SU-DHL-6 (cell line): ENCODE measurements at regions not wholly inside any gene's neighbourhood (a gene's known extent, or its start where the extent isn't known, plus 50 kb on each side); places are given as distances from the start of the nearest gene placed in this dataset.

ENCODE experiments used
- H2AFZ ChIP-seq: fragments of 200-600 bp; sonication (generic); 2 replicates; pipeline ENCODE4 v1.6.1; 2014; ENCODE audit warnings: low read depth, mild to moderate bottlenecking, moderate library complexity, mixed read lengths, antibody characterized with exemption, low read length; ENCODE audit not compliant: severe bottlenecking
- H3F3A ChIP-seq: fragments of 200-600 bp; shearing (Covaris generic); 2 replicates; pipeline ENCODE4 v1.6.0; 2016; ENCODE audit warnings: antibody characterized with exemption, mild to moderate bottlenecking; ENCODE audit not compliant: insufficient read depth
- H3K27ac ChIP-seq: fragments of 200-600 bp; sonication (generic); 2 replicates; pipeline ENCODE4 v1.5.1; 2016; ENCODE audit warnings: low read depth, mild to moderate bottlenecking, low read length, moderate library complexity, mixed read lengths
- H3K27me3 ChIP-seq: fragments of 200-600 bp; sonication (generic), shearing (Covaris generic); 2 replicates; pipeline ENCODE4 v1.6.0; 2014; ENCODE audit warnings: mild to moderate bottlenecking, low read length
- H3K36me3 ChIP-seq: fragments of 200-600 bp; sonication (generic); 2 replicates; pipeline ENCODE4 v1.6.1; 2014; ENCODE audit warnings: mild to moderate bottlenecking, low read length, mixed read lengths
- H3K4me2 ChIP-seq: fragments of 300-600, 200-600 bp; shearing (Covaris generic), sonication (generic); 2 replicates; pipeline ENCODE4 v1.6.0; 2014; ENCODE audit warnings: low read length, low read depth, mild to moderate bottlenecking; ENCODE audit not compliant: poor library complexity, severe bottlenecking
- H3K4me3 ChIP-seq: fragments of 200-600 bp; sonication (generic); 2 replicates; pipeline ENCODE4 v1.5.1; 2014; ENCODE audit warnings: antibody characterized with exemption, low read length, mild to moderate bottlenecking, mixed read lengths; ENCODE audit not compliant: insufficient read depth, poor library complexity, severe bottlenecking
- H3K79me2 ChIP-seq: fragments of 200-600 bp; sonication (generic); 2 replicates; pipeline ENCODE4 v1.6.1; 2014; ENCODE audit warnings: mild to moderate bottlenecking, low read length, moderate library complexity; ENCODE audit not compliant: insufficient read depth
- H3K9ac ChIP-seq: fragments of 200-600 bp; sonication (generic); 2 replicates; pipeline ENCODE4 v1.7.0; 2014; ENCODE audit warnings: mild to moderate bottlenecking, low read length
- H3K9me2 ChIP-seq: fragments of 200-600 bp; sonication (generic); replicated peaks from 2 replicates; pipeline ENCODE4 v1.6.1; 2014; ENCODE audit warnings: low read length; ENCODE audit not compliant: insufficient read depth
- H3K9me3 ChIP-seq: fragments of 200-600 bp; sonication (generic); 2 replicates; pipeline ENCODE4 v1.6.1; 2014; ENCODE audit warnings: low read length, mixed read lengths; ENCODE audit not compliant: insufficient read depth
- H4K20me1 ChIP-seq: fragments of 200-600 bp; sonication (generic); 2 replicates; pipeline ENCODE4 v1.6.1; 2014; ENCODE audit warnings: low read depth, mild to moderate bottlenecking, antibody characterized with exemption, low read length, moderate library complexity, mixed read lengths
- CTCF ChIP-seq: fragments of 200-600 bp; sonication (generic); IDR thresholded peaks from one replicate; pipeline ENCODE4 v1.5.1; 2017; ENCODE audit warnings: antibody characterized with exemption, mild to moderate bottlenecking, low read length, moderate library complexity; ENCODE audit not compliant: insufficient read depth, poor library complexity, severe bottlenecking
- EZH2phosphoT487 ChIP-seq: fragments of 200-600 bp; sonication (generic), shearing (Covaris generic); conservative IDR thresholded peaks from 2 replicates; pipeline ENCODE4 v1.6.1; 2018; ENCODE audit warnings: mild to moderate bottlenecking, antibody characterized with exemption, low read length, moderate library complexity, mixed read lengths

- TF ChIP-seq CTCF, result no peak
- TF ChIP-seq EZH2phosphoT487, result no peak
- Histone ChIP-seq H3K79me2 (no peaks in the 10 kb centered on the region), H3K27ac (no peak overlapping the region), H3K4me3 (no peak overlapping the region), H3K36me3 (no peaks in the 10 kb centered on the region), H3F3A (no peaks in the 10 kb centered on the region), H3K9me2 (no peaks in the 10 kb centered on the region), H4K20me1 (no peaks in the 10 kb centered on the region), H3K9ac (no peak overlapping the region), H3K4me2 (no peak overlapping the region), H3K27me3 (no peaks in the 10 kb centered on the region), H2AFZ (no peak overlapping the region), H3K9me3 (no peaks in the 10 kb centered on the region)
These were observed 61.4 kb upstream of the TLE3 start for GRCh38 chr15:70159001-70159712.

GRCh38 chr15:70158309-70159000 lies 60.7 kb upstream of the TLE3 start:
- TF ChIP-seq CTCF, result no peak
- no peak for TF ChIP-seq EZH2phosphoT487
- H3K9me3 ChIP-seq, result no peaks in the 10 kb centered on the region
- no peaks in the 10 kb centered on the region for H3K79me2 ChIP-seq
- no peak overlapping the region for H3K4me3 ChIP-seq
- H3K4me2 ChIP-seq, result no peak overlapping the region
- no peak overlapping the region for H2AFZ ChIP-seq
- H3K36me3 ChIP-seq, result no peaks in the 10 kb centered on the region
- H3K27me3 ChIP-seq, result no peaks in the 10 kb centered on the region
- H3K27ac ChIP-seq, result no peak overlapping the region
- no peaks in the 10 kb centered on the region for H3F3A ChIP-seq
- no peaks in the 10 kb centered on the region for H4K20me1 ChIP-seq
- no peak overlapping the region for H3K9ac ChIP-seq
- H3K9me2 ChIP-seq, result no peaks in the 10 kb centered on the region

- H3K27ac ChIP-seq, result no peak overlapping the region
- H2AFZ ChIP-seq, result no peak overlapping the region
- no peak overlapping the region for H3K9ac ChIP-seq
- no peaks in the 10 kb centered on the region for H4K20me1 ChIP-seq
- H3K4me3 ChIP-seq, result no peak overlapping the region
- no peaks in the 10 kb centered on the region for H3K36me3 ChIP-seq
- no peak overlapping the region for H3K4me2 ChIP-seq
- H3K9me3 ChIP-seq, result no peaks in the 10 kb centered on the region
- no peaks in the 10 kb centered on the region for H3F3A ChIP-seq
- no peaks in the 10 kb centered on the region for H3K27me3 ChIP-seq
- no peaks in the 10 kb centered on the region for H3K9me2 ChIP-seq
- TF ChIP-seq EZH2phosphoT487, result no peak
- no peaks in the 10 kb centered on the region for H3K79me2 ChIP-seq
These were observed 59.1 kb upstream of the TLE3 start for GRCh38 chr15:70156671-70157271.
